Mesothelial cell of epicardium (in vitro differentiated cells): ENCODE measurements at regions not wholly inside any gene's neighbourhood (a gene's known extent, or its start where the extent isn't known, plus 50 kb on each side); places are given as distances from the start of the nearest gene placed in this dataset.

ENCODE experiments used
- DNase-seq, 2 experiments: peaks; one replicate each; pipeline ENCODE4 v3.0.0; 2021; ENCODE audit warnings: low spot score in 2 of 2; ENCODE audit not compliant: unreplicated experiment in 2 of 2
- H3K27ac Mint-ChIP-seq: 2 replicates; pipeline ENCODE4 v1.8.0; 2021; ENCODE audit warnings: mixed read lengths
- H3K27me3 Mint-ChIP-seq: 2 replicates; pipeline ENCODE4 v1.8.0; 2021; ENCODE audit warnings: low read depth, mixed read lengths
- H3K36me3 Mint-ChIP-seq: 2 replicates; pipeline ENCODE4 v1.8.0; 2021; ENCODE audit warnings: mixed read lengths
- H3K4me1 Mint-ChIP-seq: 2 replicates; pipeline ENCODE4 v1.8.0; 2021; ENCODE audit warnings: mixed read lengths
- H3K4me3 Mint-ChIP-seq: 2 replicates; pipeline ENCODE4 v1.8.0; 2021; ENCODE audit warnings: mild to moderate bottlenecking, moderate library complexity, mixed read lengths
- H3K9me3 Mint-ChIP-seq: 2 replicates; pipeline ENCODE4 v1.8.0; 2021; ENCODE audit warnings: mixed read lengths
- TF ChIP-seq, protein P1 (sequence below): fragments of 200-600 bp; sonication (generic); IDR thresholded peaks from one replicate; pipeline ENCODE4 v1.5.0; 2021; ENCODE audit warnings: antibody characterized with exemption; ENCODE audit not compliant: unreplicated experiment

GRCh38 chr14:84674636-84675035 lies 855.3 kb upstream of the FLRT2 start:
- Mint-ChIP-seq H3K9me3 (no peaks in the 10 kb centered on the region), H3K4me3 (no peak overlapping the region), H3K27me3 (no peaks in the 10 kb centered on the region), H3K36me3 (no peaks in the 10 kb centered on the region), H3K4me1 (peaks cover 26% of the 10 kb centered on the region), H3K27ac (no peak overlapping the region)
- no peak for DNase-seq
- TF ChIP-seq, protein P1, sequence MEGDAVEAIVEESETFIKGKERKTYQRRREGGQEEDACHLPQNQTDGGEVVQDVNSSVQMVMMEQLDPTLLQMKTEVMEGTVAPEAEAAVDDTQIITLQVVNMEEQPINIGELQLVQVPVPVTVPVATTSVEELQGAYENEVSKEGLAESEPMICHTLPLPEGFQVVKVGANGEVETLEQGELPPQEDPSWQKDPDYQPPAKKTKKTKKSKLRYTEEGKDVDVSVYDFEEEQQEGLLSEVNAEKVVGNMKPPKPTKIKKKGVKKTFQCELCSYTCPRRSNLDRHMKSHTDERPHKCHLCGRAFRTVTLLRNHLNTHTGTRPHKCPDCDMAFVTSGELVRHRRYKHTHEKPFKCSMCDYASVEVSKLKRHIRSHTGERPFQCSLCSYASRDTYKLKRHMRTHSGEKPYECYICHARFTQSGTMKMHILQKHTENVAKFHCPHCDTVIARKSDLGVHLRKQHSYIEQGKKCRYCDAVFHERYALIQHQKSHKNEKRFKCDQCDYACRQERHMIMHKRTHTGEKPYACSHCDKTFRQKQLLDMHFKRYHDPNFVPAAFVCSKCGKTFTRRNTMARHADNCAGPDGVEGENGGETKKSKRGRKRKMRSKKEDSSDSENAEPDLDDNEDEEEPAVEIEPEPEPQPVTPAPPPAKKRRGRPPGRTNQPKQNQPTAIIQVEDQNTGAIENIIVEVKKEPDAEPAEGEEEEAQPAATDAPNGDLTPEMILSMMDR: no peak

- DNase-seq: no peak
- no peaks in the 10 kb centered on the region for H3K27me3 Mint-ChIP-seq
- no peaks in the 10 kb centered on the region for H3K36me3 Mint-ChIP-seq
- H3K4me1 Mint-ChIP-seq: peaks cover 9% of the 10 kb centered on the region
- TF ChIP-seq, protein P1: no peak
- no peak overlapping the region for H3K27ac Mint-ChIP-seq
- H3K4me3 Mint-ChIP-seq: no peak overlapping the region
- H3K9me3 Mint-ChIP-seq: peaks cover 13% of the 10 kb centered on the region
Measured at GRCh38 chr14:84686550-84686949, 843.4 kb upstream of the FLRT2 start.

DNA sequence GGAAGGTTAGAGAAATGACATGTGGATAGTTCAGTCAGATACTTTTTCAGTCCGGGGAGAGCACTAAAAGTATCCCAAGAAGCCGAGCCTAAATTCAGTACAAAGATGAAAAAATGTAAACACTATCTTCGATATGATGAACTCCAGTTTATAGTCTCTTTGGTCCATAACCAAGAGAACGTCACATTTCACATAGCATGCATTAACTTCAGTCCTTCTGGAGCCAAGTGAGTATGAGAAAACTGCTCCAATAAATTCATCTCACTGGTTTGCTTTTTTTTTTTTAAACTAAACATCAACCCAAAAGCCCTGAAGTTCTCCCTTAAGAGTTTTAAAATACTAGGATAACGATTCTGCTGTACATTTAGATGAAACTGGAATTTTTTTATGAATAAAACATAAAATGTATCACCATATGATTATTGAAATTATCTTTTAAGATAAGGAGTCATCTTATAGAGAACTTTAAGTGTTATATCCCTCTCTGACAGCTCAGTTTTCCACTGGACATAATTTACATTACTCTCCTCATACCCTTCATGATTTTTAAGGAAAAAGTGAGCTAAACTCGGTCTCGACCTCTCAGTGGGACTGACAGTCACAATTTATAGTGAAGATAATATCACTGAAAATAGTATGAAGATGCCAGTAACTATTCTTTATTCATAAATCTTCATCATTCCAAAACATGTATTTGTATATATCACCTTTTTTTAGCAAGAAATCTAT lies 841.5 kb upstream of the FLRT2 start:
- peaks cover 9% of the 10 kb centered on the region for H3K4me1 Mint-ChIP-seq
- no peak for DNase-seq
- TF ChIP-seq, protein P1: no peak
- H3K27ac Mint-ChIP-seq: no peak overlapping the region
- no peak overlapping the region for H3K4me3 Mint-ChIP-seq
- no peaks in the 10 kb centered on the region for H3K36me3 Mint-ChIP-seq
- H3K27me3 Mint-ChIP-seq: no peaks in the 10 kb centered on the region
- peaks cover 7% of the 10 kb centered on the region for H3K9me3 Mint-ChIP-seq

DNA sequence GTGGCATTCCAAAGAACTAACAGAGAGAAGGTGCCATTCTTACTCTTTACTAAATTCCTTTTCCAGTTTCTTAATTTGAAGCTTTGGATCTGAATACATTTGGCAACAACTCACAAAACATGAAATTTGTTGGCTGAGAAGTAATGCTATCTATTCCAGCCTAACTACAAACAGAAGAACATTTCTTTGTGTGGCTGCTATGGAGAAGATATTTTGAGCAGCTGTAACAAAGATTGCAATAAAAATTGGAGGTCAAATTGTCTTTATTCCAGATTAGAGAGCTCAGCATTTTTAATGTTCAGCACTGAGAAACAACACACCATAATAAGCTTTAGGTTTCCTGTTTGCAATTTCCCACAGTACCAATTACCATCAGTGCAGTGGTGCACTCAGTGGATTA lies 835.8 kb upstream of the FLRT2 start:
- peaks cover 5% of the 10 kb centered on the region for H3K4me1 Mint-ChIP-seq
- no peak overlapping the region for H3K27ac Mint-ChIP-seq
- no peaks in the 10 kb centered on the region for H3K9me3 Mint-ChIP-seq
- H3K36me3 Mint-ChIP-seq: no peaks in the 10 kb centered on the region
- H3K27me3 Mint-ChIP-seq: no peaks in the 10 kb centered on the region
- DNase-seq: no peak
- no peak overlapping the region for H3K4me3 Mint-ChIP-seq
- TF ChIP-seq, protein P1: no peak

DNA sequence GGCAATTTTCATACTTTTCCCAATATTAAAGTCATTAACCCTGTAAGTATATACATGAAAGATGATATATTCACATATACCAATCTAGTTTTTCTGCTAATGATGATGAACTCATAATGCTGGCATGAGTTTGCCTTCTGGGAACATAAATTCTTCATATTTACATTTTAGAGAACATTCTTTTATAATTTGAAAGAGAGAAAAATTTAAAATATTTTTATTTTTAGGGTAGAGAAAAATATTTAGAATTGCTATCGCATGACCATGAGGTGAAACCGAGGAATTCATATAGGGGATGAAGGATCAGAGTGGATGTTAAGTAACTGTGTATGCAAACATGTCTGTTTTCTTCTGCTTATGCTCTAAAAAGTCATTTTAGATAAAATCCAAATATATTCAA lies 825.3 kb upstream of the FLRT2 start:
- Mint-ChIP-seq H3K27ac (no peak overlapping the region), H3K4me1 (no peaks in the 10 kb centered on the region), H3K27me3 (no peaks in the 10 kb centered on the region), H3K36me3 (no peaks in the 10 kb centered on the region), H3K4me3 (no peak overlapping the region), H3K9me3 (peaks cover 20% of the 10 kb centered on the region)
- TF ChIP-seq, protein P1: no peak
- DNase-seq: no peak
